ENCODE measurements at regions not wholly inside any gene's neighbourhood (a gene's known extent, or its start where the extent isn't known, plus 50 kb on each side); places are given as distances from the start of the nearest gene placed in this dataset.
A peak's percentile ranks its signal among the peaks of the same experiment; 100 is the strongest.

DNA sequence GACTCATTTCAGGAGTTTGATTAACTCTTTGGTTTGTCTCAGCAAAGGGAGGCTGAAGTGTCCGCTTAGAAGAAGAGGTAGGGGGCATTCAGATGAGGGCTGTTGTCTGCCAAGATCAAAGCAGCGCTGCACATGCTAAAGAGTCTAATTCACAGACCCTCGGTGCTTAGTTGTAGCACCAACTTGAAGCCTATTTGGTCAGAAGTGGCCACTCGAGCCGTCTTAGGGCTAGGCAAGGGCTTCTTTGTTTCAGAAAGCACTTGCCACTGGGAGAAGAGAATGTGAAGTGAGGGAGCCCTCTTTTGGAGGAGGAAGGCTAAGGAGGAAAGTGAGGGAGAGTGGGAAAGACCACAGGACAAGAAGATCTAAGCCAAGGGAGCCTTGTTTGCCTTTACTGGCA lies 313.4 kb upstream of the TMTC4 start:
- Histone ChIP-seq H2BK120ac (ENCODE audit: low read depth, low read length) (no peak overlapping the region), H2BK20ac (ENCODE audit: low read depth, low read length) (no peak overlapping the region), H3K56ac (ENCODE audit: extremely low read depth, insufficient read depth, low read length) (no peak overlapping the region), H2AFZ (replicated peaks; ENCODE audit: low read length, poor library complexity) (no peak overlapping the region), H4K91ac (ENCODE audit: insufficient read depth, low read depth, low read length) (no peak overlapping the region), H2BK15ac (ENCODE audit: low read depth, low read length) (no peak overlapping the region), H2AK9ac (replicated peaks; ENCODE audit: low read depth, low read length, poor library complexity) (no peak overlapping the region), H2BK5ac (ENCODE audit: low read depth, low read length, poor library complexity, severe bottlenecking) (no peak overlapping the region), H3K36me3 (ENCODE audit: control insufficient read depth, insufficient read depth, low read length) (no peaks in the 10 kb centered on the region), H2AK5ac (ENCODE audit: low read depth, low read length) (no peak overlapping the region), H3K9me1 (ENCODE audit: insufficient read depth, low read length) (no peaks in the 10 kb centered on the region), H3K4me2 (ENCODE audit: low read depth, low read length) (no peak overlapping the region), H4K5ac (ENCODE audit: low read depth, low read length) (no peak overlapping the region), H3K9me3 (ENCODE audit: control insufficient read depth, insufficient read depth, low read length) (no peaks in the 10 kb centered on the region), H3K9ac (ENCODE audit: low read depth, low read length) (no peak overlapping the region), H4K8ac (ENCODE audit: low read depth in 2 of 2, low read length in 2 of 2) (no peak overlapping the region), H3K4me3 (ENCODE audit: insufficient read depth, low read depth, low read length) (no peak overlapping the region), H3K79me1 (ENCODE audit: low read depth in 1 of 2, low read length in 2 of 2) (no peaks in the 10 kb centered on the region), H3K4me1 (ENCODE audit: control insufficient read depth, insufficient read depth, low read length) (no peaks in the 10 kb centered on the region), H3K23ac (ENCODE audit: low read depth, low read length) (no peak overlapping the region), H4K20me1 (ENCODE audit: insufficient read depth, low read length) (no peaks in the 10 kb centered on the region), H3K18ac (ENCODE audit: low read depth, low read length) (no peak overlapping the region), H3K14ac (replicated peaks; ENCODE audit: low read depth, low read length) (no peak overlapping the region), H3K27ac (ENCODE audit: insufficient read depth, low read length) (no peak overlapping the region), H3K4ac (ENCODE audit: low read depth, low read length) (no peak overlapping the region), H3K27me3 (ENCODE audit: control insufficient read depth, insufficient read depth, low read length) (no peaks in the 10 kb centered on the region)
- WGBS, 2 experiments (ENCODE audit: extremely low coverage in 2 of 2, insufficient read length in 1 of 2): 0% methylated on average over 2 of the region's 5 CpGs; no CpG with 5 or more reads in 1 of the 2 experiments
- BruUV-seq (replicated peaks): no TSS peak
- intact Hi-C loops (cut with micrococcal nuclease): loop anchor here (1.0 kb wide), 2 partner anchors 266 to 415 kb away; no protein-coding TSS in a partner anchor
- TF ChIP-seq SMC3 (IDR thresholded peaks at IDR 0.05; ENCODE audit: low read depth, low read length): 0 out of 2 replicates have a peak, but pooled peaks have one; percentile 24
- TF ChIP-seq CTCF (conservative IDR thresholded peaks at IDR 0.05; ENCODE audit: low read depth, low read length): peak; percentile 50
- TF ChIP-seq RAD21 (IDR thresholded peaks at IDR 0.05; ENCODE audit: low read length): peak; percentile 60
- TF ChIP-seq CEBPB (IDR thresholded peaks at IDR 0.05; ENCODE audit: low read depth, low read length): no peak
- in situ Hi-C loops (cut with MboI; ENCODE audit: low sequenced_read_pairs): no loop called here
- POLR2A ChIA-PET (ENCODE audit: unreplicated experiment): no interaction called here
- peak; percentile 66 for ATAC-seq (ENCODE audit: low read depth)
- DNase-seq: peak; percentile 26
- CTCF ChIA-PET: interaction anchor here (0.8 kb wide), 1 partner anchor 267 kb away, joined by 3 read pairs; no protein-coding TSS in a partner anchor
- dilution Hi-C loops (cut with HindIII; ENCODE audit: low sequenced_read_pairs, unreplicated experiment): no loop called here
